OCI-LY1 (cell line): ENCODE measurements at regions not wholly inside any gene's neighbourhood (a gene's known extent, or its start where the extent isn't known, plus 50 kb on each side); places are given as distances from the start of the nearest gene placed in this dataset.

ENCODE experiments used
- CTCF ChIP-seq: fragments of 200-600 bp; sonication (generic), shearing (Covaris generic); IDR thresholded peaks from 2 replicates; pipeline ENCODE4 v1.5.1; 2017; ENCODE audit warnings: mild to moderate bottlenecking, antibody characterized with exemption, low read length, moderate library complexity, mixed read lengths
- EZH2 ChIP-seq: fragments of 200-600 bp; sonication (generic), shearing (Covaris generic); IDR thresholded peaks from 2 replicates; pipeline ENCODE4 v1.8.0; 2017; ENCODE audit warnings: borderline replicate concordance, mixed run types, mild to moderate bottlenecking, antibody characterized with exemption, low read length, moderate library complexity, mixed read lengths

- TF ChIP-seq CTCF (no peak), EZH2 (no peak)
These were observed 109.9 kb downstream of the MSTN start for GRCh38 chr2:189952536-189953109.
